Mesendoderm (in vitro differentiated cells): ENCODE measurements at regions not wholly inside any gene's neighbourhood (a gene's known extent, or its start where the extent isn't known, plus 50 kb on each side); places are given as distances from the start of the nearest gene placed in this dataset.

Source experiments
- DNase-seq: peaks from one replicate; pipeline ENCODE4 v3.0.0; 2013
- H2AK5ac ChIP-seq: 2 replicates; pipeline ENCODE4 v1.6.1; 2013; ENCODE audit warnings: low read length, inconsistent platforms
- H2BK120ac ChIP-seq: 2 replicates; pipeline ENCODE4 v1.6.1; 2013; ENCODE audit warnings: low read depth, mild to moderate bottlenecking, low read length, moderate library complexity, mixed read lengths
- H2BK15ac ChIP-seq: replicated peaks from 2 replicates; pipeline ENCODE4 v1.6.1; 2013; ENCODE audit warnings: low read depth, mild to moderate bottlenecking, moderate library complexity
- H2BK5ac ChIP-seq: 2 replicates; pipeline ENCODE4 v1.6.1; 2013; ENCODE audit warnings: low read length, inconsistent platforms
- H3K18ac ChIP-seq: 2 replicates; pipeline ENCODE4 v1.6.1; 2013; ENCODE audit warnings: mild to moderate bottlenecking, low read length, mixed read lengths
- H3K23ac ChIP-seq: one replicate; pipeline ENCODE4 v1.6.1; 2013; ENCODE audit warnings: low read length
- H3K27ac ChIP-seq: 2 replicates; pipeline ENCODE4 v1.5.1; 2013; ENCODE audit warnings: low read depth, mild to moderate bottlenecking, inconsistent platforms, low read length, moderate library complexity
- H3K27me3 ChIP-seq: 2 replicates; pipeline ENCODE4 v1.6.1; 2013; ENCODE audit warnings: low read length, control low read depth, mild to moderate bottlenecking, inconsistent platforms; ENCODE audit not compliant: insufficient read depth, poor library complexity
- H3K36me3 ChIP-seq: 2 replicates; pipeline ENCODE4 v1.6.1; 2013; ENCODE audit warnings: low read length, inconsistent platforms; ENCODE audit not compliant: control insufficient read depth, insufficient read depth
- H3K4ac ChIP-seq: one replicate; pipeline ENCODE4 v1.6.1; 2013; ENCODE audit warnings: low read depth, mild to moderate bottlenecking, low read length, moderate library complexity
- H3K4me1 ChIP-seq: 2 replicates; pipeline ENCODE4 v1.6.1; 2013; ENCODE audit warnings: low read depth, low read length, inconsistent platforms; ENCODE audit not compliant: control insufficient read depth
- H3K4me2 ChIP-seq: 2 replicates; pipeline ENCODE4 v1.6.1; 2013; ENCODE audit warnings: low read length
- H3K4me3 ChIP-seq: 2 replicates; pipeline ENCODE4 v1.5.1; 2013; ENCODE audit warnings: mild to moderate bottlenecking, low read length
- H3K56ac ChIP-seq: one replicate; pipeline ENCODE4 v1.6.1; 2013; ENCODE audit warnings: low read length
- H3K79me1 ChIP-seq: 2 replicates; pipeline ENCODE4 v1.6.1; 2013; ENCODE audit warnings: low read length, inconsistent platforms
- H3K79me2 ChIP-seq: 2 replicates; pipeline ENCODE4 v1.6.1; 2013; ENCODE audit warnings: mild to moderate bottlenecking, low read length; ENCODE audit not compliant: control insufficient read depth, insufficient read depth
- H3K9ac ChIP-seq: 2 replicates; pipeline ENCODE4 v1.6.1; 2013; ENCODE audit warnings: low read length, inconsistent platforms
- H4K5ac ChIP-seq: one replicate; pipeline ENCODE4 v1.6.1; 2013; ENCODE audit warnings: low read length
- H4K8ac ChIP-seq: one replicate; pipeline ENCODE4 v1.6.1; 2013; ENCODE audit warnings: low read depth, mild to moderate bottlenecking, control low read depth, low read length, moderate library complexity
- WGBS: extraction: QIAGEN DNeasy Blood & Tissue Kit; methylation state at CpG from one replicate; pipeline ENCODE4 v1.1.7; 2013; ENCODE audit warnings: low lambda C conversion rate, missing lambda C conversion rate; ENCODE audit not compliant: insufficient coverage; ENCODE audit errors: extremely low coverage; 5-methylcytosine and 5-hydroxymethylcytosine counted together

GRCh38 chr3:159773706-159774105 is 214.9 kb upstream of the IL12A start:
- no peak overlapping the region for H3K23ac ChIP-seq
- peaks cover 3% of the 10 kb centered on the region for H3K4me1 ChIP-seq
- H3K27me3 ChIP-seq, result no peaks in the 10 kb centered on the region
- H4K5ac ChIP-seq, result no peak overlapping the region
- H3K18ac ChIP-seq, result no peak overlapping the region
- no peak overlapping the region for H2BK15ac ChIP-seq
- H3K56ac ChIP-seq, result no peak overlapping the region
- no CpG with 5 or more reads among the region's 3 CpGs for WGBS
- no peak overlapping the region for H2AK5ac ChIP-seq
- no peak overlapping the region for H3K27ac ChIP-seq
- H3K36me3 ChIP-seq, result no peaks in the 10 kb centered on the region
- no peak overlapping the region for H4K8ac ChIP-seq
- no peak overlapping the region for H3K9ac ChIP-seq
- no peak overlapping the region for H3K4me2 ChIP-seq
- no peak overlapping the region for H3K4me3 ChIP-seq
- H2BK120ac ChIP-seq, result no peak overlapping the region
- H3K79me1 ChIP-seq, result peaks cover 3% of the 10 kb centered on the region
- peaks cover 4% of the 10 kb centered on the region for H3K79me2 ChIP-seq
- no peak overlapping the region for H2BK5ac ChIP-seq
- H3K4ac ChIP-seq, result no peak overlapping the region
- no peak for DNase-seq

DNA sequence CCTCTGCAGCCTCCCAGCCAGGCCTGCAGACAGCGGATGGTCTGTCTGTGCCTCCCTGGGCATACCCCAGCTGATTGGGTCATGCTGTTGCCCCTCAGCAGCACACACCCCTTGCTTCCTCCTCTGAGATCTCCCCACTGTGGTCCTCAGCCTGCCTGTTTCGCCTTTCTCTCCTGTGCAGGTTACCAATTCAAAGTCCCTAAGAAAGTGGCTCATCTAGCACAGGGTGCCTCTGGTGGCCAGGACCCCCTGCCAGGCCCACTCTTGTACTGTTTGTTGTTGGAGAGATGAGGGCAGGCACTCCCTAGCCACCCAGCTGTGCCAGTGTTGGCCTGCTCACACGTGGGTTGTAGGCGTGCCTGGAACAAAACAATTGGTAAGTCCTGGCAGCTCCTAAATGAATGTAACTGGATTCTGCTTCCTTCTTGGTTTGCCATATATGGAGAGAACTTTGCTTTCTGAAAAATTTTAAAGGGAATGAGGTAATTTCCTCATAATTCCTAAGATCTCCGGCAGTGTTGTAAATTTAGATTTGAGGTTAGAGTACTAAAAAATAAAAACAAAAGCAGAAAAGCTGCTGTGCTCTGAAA is 213.2 kb upstream of the IL12A start:
- Histone ChIP-seq H4K5ac (no peak overlapping the region), H3K23ac (no peak overlapping the region), H3K56ac (peak overlapping the region; percentile 58), H3K79me1 (peaks cover 5% of the 10 kb centered on the region), H2BK15ac (no peak overlapping the region), H3K36me3 (no peaks in the 10 kb centered on the region), H3K4ac (no peak overlapping the region), H2BK5ac (no peak overlapping the region), H2BK120ac (no peak overlapping the region), H3K79me2 (peaks cover 3% of the 10 kb centered on the region), H3K27ac (peak overlapping the region; percentile 42), H3K18ac (no peak overlapping the region), H3K4me3 (no peak overlapping the region), H2AK5ac (no peak overlapping the region), H4K8ac (no peak overlapping the region), H3K4me2 (no peak overlapping the region), H3K9ac (peak overlapping the region; percentile 11), H3K4me1 (peaks cover 3% of the 10 kb centered on the region), H3K27me3 (no peaks in the 10 kb centered on the region)
- WGBS, result no CpG with 5 or more reads among the region's 5 CpGs
- peak; percentile 72 for DNase-seq

DNA sequence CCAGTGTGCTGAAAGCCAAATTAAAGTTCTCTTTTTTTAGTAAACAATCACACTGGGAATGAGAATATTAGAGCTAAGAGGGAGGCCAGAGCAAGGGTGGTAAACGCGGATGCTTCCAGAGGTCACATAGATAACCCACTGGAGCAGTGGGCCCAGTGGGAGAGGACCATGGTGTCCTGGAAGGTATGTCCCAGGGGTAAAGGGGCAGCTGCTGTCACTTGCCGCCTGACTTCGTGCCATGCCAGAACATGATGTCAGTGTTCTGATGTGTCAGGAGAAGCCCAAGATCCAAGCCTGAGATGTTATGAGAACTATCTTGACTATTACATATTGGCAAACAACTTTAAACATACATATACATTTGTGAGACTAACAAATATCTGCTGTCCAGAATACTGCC is 211.9 kb upstream of the IL12A start:
- no peak overlapping the region for H3K4me3 ChIP-seq
- no peak overlapping the region for H4K5ac ChIP-seq
- no peak overlapping the region for H2BK15ac ChIP-seq
- peaks cover 6% of the 10 kb centered on the region for H3K79me2 ChIP-seq
- H2BK5ac ChIP-seq, result no peak overlapping the region
- no peak overlapping the region for H4K8ac ChIP-seq
- no peak overlapping the region for H3K27ac ChIP-seq
- no peak overlapping the region for H2BK120ac ChIP-seq
- H3K79me1 ChIP-seq, result peaks cover 10% of the 10 kb centered on the region
- no peak overlapping the region for H3K56ac ChIP-seq
- H3K9ac ChIP-seq, result no peak overlapping the region
- H2AK5ac ChIP-seq, result no peak overlapping the region
- H3K36me3 ChIP-seq, result no peaks in the 10 kb centered on the region
- DNase-seq, result no peak
- H3K4me1 ChIP-seq, result peaks cover 3% of the 10 kb centered on the region
- no peak overlapping the region for H3K23ac ChIP-seq
- H3K4me2 ChIP-seq, result no peak overlapping the region
- no peaks in the 10 kb centered on the region for H3K27me3 ChIP-seq
- H3K18ac ChIP-seq, result no peak overlapping the region
- no CpG with 5 or more reads among the region's 4 CpGs for WGBS
- H3K4ac ChIP-seq, result no peak overlapping the region

GRCh38 chr3:159779883-159780282 is 208.8 kb upstream of the IL12A start:
- H3K36me3 ChIP-seq, result no peaks in the 10 kb centered on the region

DNA sequence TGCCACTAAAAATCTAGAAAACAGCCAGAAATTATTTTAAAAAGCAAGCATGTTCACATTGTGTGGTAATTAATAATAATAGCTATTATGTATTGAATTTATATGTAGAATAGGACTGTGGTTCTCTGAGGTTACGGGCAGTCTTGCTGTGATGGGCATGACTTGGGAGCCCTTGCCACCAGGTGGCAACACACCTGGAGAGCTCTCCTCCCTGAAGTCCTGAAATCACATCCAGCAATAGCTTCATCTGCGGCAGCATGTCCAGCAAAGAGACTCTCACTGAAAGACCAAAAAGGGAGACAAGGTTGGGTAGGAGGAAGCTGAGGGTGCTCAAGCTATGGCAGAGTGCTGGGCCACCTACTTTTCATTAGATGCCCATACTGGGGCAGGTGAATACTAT is 206.8 kb upstream of the IL12A start:
- H3K23ac ChIP-seq, result no peak overlapping the region

More at GRCh38 chr3:159779883-159780282, 208.8 kb upstream of the IL12A start:
- Histone ChIP-seq H3K79me2 (peaks cover 6% of the 10 kb centered on the region), H2BK15ac (no peak overlapping the region), H2BK120ac (no peak overlapping the region), H3K27me3 (no peaks in the 10 kb centered on the region), H3K27ac (no peak overlapping the region), H3K4me3 (no peak overlapping the region), H3K4ac (no peak overlapping the region), H4K5ac (no peak overlapping the region), H3K56ac (no peak overlapping the region), H3K23ac (no peak overlapping the region), H2AK5ac (no peak overlapping the region), H3K79me1 (peaks cover 13% of the 10 kb centered on the region), H3K9ac (no peak overlapping the region), H4K8ac (no peak overlapping the region), H3K18ac (no peak overlapping the region), H3K4me2 (no peak overlapping the region), H2BK5ac (no peak overlapping the region), H3K4me1 (peaks cover 3% of the 10 kb centered on the region)
- WGBS, result no CpG with 5 or more reads among the region's 6 CpGs
- peak; percentile 18 for DNase-seq

More for the DNA sequence above, 206.8 kb upstream of the IL12A start:
- Histone ChIP-seq H2BK5ac (no peak overlapping the region), H3K4ac (no peak overlapping the region), H3K56ac (no peak overlapping the region), H3K27ac (no peak overlapping the region), H3K36me3 (no peaks in the 10 kb centered on the region), H3K4me2 (no peak overlapping the region), H3K4me1 (no peaks in the 10 kb centered on the region), H3K79me2 (peaks cover 4% of the 10 kb centered on the region), H3K27me3 (no peaks in the 10 kb centered on the region), H3K4me3 (no peak overlapping the region), H2AK5ac (no peak overlapping the region), H3K18ac (no peak overlapping the region), H3K9ac (no peak overlapping the region), H2BK15ac (no peak overlapping the region), H2BK120ac (no peak overlapping the region), H4K5ac (no peak overlapping the region), H3K79me1 (peaks cover 13% of the 10 kb centered on the region), H4K8ac (no peak overlapping the region)
- no CpG with 5 or more reads among the region's 2 CpGs for WGBS
- no peak for DNase-seq
